ENCODE measurements at regions not wholly inside any gene's neighbourhood (a gene's known extent, or its start where the extent isn't known, plus 50 kb on each side); places are given as distances from the start of the nearest gene placed in this dataset.
"Not testable (repeated sequence)": the region's sequence is repeated elsewhere in the genome, so short reads cannot be mapped to it uniquely, and the experiment has no call there.

DNA sequence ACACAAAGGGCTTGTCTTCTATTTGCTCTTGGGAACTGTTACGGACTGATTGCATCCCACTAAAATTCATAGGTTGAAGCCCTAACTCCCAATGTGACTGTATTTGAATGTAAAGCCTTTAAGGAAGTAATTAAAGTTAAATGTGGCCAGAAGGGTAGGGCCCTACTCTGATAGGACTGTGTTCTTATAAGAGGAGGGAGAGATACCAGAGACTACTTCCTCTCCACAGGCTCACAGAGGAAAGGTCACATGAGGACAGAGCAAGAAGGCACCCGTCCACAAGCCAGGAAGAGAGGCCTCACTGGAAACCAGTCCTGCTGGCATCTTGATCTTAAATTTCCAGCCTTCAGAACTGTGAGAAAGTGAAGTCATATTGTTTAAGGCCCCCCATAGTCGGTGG, 211.9 kb downstream of the CDH26 start:
- Mint-ChIP-seq H3K27ac (no peak overlapping the region), H3K4me3 (no peak overlapping the region), H3K27me3 (no peaks in the 10 kb centered on the region)

DNA sequence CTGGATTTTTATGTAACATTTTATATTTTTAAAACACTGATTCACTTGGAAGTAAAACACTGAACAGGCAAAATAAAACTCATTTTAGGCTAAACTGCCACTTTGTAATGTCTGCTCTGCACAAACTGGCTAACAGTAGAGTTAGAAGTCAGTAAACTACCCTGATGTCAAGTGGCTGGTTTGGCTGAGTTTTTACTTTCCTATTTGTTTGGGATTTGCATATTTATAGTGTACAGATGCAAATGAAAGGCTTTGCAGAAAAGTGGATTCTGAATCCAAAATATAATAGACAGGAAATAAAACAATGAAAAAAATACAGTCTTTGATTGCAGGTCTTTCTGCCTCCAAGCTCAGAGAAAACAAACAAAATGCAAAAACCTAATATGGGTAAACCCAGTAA, 213.1 kb downstream of the CDH26 start:
- DNase-seq, result no peak
- Mint-ChIP-seq H3K9me3 (no peaks in the 10 kb centered on the region), H3K27ac (no peak overlapping the region), H3K4me1 (no peaks in the 10 kb centered on the region), H3K36me3 (ENCODE audit: low read depth) (no peaks in the 10 kb centered on the region), H3K27me3 (peaks cover 1% of the 10 kb centered on the region), H3K4me3 (no peak overlapping the region)
- ChIA-PET POLR2A (no interaction called here), CTCF (no interaction called here)

More for the DNA sequence above, 211.9 kb downstream of the CDH26 start:
- ChIA-PET POLR2A (no interaction called here), CTCF (no interaction called here)
- Mint-ChIP-seq H3K4me1 (no peaks in the 10 kb centered on the region), H3K9me3 (no peaks in the 10 kb centered on the region), H3K36me3 (ENCODE audit: low read depth) (no peaks in the 10 kb centered on the region)
- no peak for DNase-seq

DNA sequence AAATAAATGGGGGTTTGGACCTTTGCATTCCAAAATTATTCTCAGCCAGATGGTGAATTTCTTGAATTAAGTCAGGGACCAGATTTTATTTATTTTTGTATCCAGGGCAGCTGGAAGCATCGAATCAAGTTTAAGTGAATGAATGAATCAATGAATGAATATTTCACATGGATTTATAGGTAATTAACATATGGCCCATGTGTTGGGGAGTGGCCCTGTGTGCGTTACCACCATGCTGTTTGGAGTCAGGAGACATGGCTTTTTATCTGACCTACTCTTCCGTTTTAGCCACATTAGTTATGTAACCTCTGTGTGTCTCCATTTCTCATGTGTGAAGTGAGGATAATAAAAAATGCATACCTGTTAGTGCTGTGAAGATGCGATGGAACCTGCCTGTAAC, 213.5 kb downstream of the CDH26 start:
- H3K27me3 Mint-ChIP-seq, result peaks cover 4% of the 10 kb centered on the region
- H3K9me3 Mint-ChIP-seq, result no peaks in the 10 kb centered on the region
- no peak overlapping the region for H3K27ac Mint-ChIP-seq
- no peak overlapping the region for H3K4me3 Mint-ChIP-seq
- CTCF ChIA-PET, result no interaction called here
- DNase-seq, result no peak
- no peaks in the 10 kb centered on the region for H3K4me1 Mint-ChIP-seq
- POLR2A ChIA-PET, result no interaction called here
- H3K36me3 Mint-ChIP-seq (ENCODE audit: low read depth), result no peaks in the 10 kb centered on the region

DNA sequence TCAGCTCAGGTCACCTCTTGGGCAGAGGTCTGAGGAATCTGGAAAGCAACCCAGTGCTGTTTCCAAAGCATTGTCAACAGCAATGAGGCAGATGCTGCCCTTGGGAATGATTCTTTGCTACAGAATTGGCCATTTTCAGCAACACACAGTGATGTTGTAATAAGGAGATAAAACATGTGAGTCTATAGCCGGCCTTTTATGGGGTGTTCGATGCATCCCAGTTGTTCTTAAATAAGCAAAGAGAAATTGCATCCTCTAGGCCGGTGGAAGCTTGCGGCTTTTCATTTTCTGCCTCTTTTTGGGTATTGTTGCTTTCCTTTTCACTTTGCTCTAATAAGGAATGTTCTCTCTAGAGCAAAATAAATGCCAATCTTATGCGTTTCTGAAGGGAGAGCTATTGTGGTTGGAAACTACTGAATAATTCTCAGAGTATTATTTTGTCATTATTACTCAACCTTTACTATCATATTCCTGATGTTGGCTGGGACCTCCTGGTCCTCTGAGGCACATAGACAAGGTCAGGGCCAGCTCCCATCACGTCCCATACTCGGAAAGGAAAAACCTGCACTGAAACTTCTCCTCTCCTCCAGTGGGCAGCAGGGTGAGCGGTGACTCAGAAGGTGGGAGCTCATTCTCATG, 214.2 kb downstream of the CDH26 start:
- no peak for DNase-seq
- no peaks in the 10 kb centered on the region for H3K9me3 Mint-ChIP-seq
- H3K4me1 Mint-ChIP-seq, result no peaks in the 10 kb centered on the region
- ChIA-PET POLR2A (no interaction called here), CTCF (no interaction called here)
- no peaks in the 10 kb centered on the region for H3K36me3 Mint-ChIP-seq (ENCODE audit: low read depth)
- H3K27me3 Mint-ChIP-seq, result peaks cover 4% of the 10 kb centered on the region
- no peak overlapping the region for H3K4me3 Mint-ChIP-seq
- H3K27ac Mint-ChIP-seq, result no peak overlapping the region

DNA sequence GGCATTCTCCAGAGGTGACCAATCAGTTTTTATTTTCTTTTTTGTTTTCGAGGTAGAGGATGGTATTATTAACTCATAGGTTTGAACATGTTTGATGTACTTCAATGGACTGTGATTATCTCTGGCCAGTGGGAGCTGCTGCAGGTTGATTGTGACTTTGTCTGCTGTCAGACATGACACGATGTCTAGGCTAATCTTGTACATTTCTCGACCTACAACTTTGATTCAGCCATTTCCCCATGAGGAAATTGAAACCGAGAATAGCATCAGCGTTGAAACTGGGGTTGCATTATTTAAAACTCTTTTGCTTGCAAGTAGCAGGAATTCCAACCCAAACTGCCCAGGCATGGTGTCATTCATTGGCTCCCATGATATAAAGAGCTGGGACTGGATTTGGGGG, 218.9 kb downstream of the CDH26 start:
- H3K36me3 Mint-ChIP-seq (ENCODE audit: low read depth), result no peaks in the 10 kb centered on the region
- ChIA-PET CTCF (no interaction called here), POLR2A (no interaction called here)
- no peak overlapping the region for H3K27ac Mint-ChIP-seq
- DNase-seq, result no peak
- H3K4me1 Mint-ChIP-seq, result no peaks in the 10 kb centered on the region
- H3K27me3 Mint-ChIP-seq, result peaks cover 4% of the 10 kb centered on the region
- H3K4me3 Mint-ChIP-seq, result no peak overlapping the region
- H3K9me3 Mint-ChIP-seq, result no peaks in the 10 kb centered on the region

DNA sequence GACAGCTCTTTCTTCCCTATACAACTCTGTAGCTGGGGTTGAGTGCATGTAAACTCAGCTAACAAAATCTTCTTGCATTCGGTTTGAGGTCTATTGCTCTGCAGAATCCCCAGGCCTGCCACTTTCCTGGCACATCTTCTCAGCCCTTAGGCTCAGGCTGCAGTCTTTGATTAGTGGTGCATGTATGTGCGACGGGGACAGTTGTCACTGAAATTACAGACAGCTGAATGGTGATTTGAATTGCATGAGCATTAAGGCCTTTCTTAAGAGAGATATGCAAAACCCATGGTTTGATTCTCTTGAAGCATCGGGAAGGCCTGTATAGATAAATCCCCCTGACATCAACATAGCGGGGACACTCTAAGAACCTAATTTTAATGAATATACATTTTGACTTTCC, 222.8 kb downstream of the CDH26 start:
- peaks cover 4% of the 10 kb centered on the region for H3K27me3 Mint-ChIP-seq
- no peaks in the 10 kb centered on the region for H3K4me1 Mint-ChIP-seq
- ChIA-PET CTCF (no interaction called here), POLR2A (no interaction called here)
- H3K27ac Mint-ChIP-seq, result no peak overlapping the region
- DNase-seq, result no peak
- H3K4me3 Mint-ChIP-seq, result no peak overlapping the region
- no peaks in the 10 kb centered on the region for H3K9me3 Mint-ChIP-seq
- no peaks in the 10 kb centered on the region for H3K36me3 Mint-ChIP-seq (ENCODE audit: low read depth)

DNA sequence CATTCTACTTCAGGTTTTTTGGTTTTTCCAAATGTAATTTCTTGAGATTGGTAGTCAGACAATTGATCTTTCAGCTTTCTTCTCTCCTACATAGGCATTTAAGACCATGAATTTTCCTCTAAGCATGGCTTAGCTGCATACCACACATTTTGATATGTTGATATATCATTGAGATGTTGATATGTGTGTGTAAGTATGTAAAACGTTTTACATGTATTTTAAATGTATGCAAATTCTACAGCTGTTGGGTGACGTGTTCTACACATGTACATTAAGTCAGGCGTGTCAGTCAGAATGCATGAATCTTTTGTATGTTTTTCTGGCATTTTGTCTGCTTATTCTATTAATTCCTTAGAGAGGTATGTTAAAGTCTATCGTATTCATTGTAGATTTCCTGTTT, 228.2 kb downstream of the CDH26 start:
- H3K4me1 Mint-ChIP-seq, result no peaks in the 10 kb centered on the region
- H3K36me3 Mint-ChIP-seq (ENCODE audit: low read depth), result no peaks in the 10 kb centered on the region
- H3K27ac Mint-ChIP-seq, result no peak overlapping the region
- H3K4me3 Mint-ChIP-seq, result no peak overlapping the region
- H3K9me3 Mint-ChIP-seq, result no peaks in the 10 kb centered on the region
- ChIA-PET CTCF (no interaction called here), POLR2A (no interaction called here)
- no peak for DNase-seq
- H3K27me3 Mint-ChIP-seq, result no peaks in the 10 kb centered on the region

DNA sequence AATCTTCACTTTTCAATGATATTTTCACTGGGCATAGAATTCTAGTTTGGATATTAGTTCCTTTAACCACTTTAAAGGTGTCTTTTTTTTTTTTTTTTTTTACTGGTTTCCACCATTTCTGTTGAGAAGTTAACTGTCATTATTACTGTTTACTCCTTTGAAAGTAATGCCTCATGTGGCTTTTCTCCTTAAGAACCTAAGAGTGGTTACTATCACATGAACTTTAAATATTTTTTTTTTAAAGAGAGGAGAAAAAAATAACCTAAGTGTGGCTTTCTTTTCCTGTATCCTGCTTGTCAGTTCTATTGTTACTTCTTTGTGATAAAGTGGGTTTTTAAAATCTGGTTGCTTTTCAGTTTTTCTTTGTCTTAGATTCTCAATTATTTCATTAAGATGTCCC, 229.5 kb downstream of the CDH26 start:
- Mint-ChIP-seq H3K27ac (no peak overlapping the region), H3K27me3 (no peaks in the 10 kb centered on the region), H3K9me3 (no peaks in the 10 kb centered on the region), H3K36me3 (ENCODE audit: low read depth) (no peaks in the 10 kb centered on the region), H3K4me1 (no peaks in the 10 kb centered on the region), H3K4me3 (no peak overlapping the region)
- POLR2A ChIA-PET, result no interaction called here
- CTCF ChIA-PET, result no interaction called here
- no peak for DNase-seq

DNA sequence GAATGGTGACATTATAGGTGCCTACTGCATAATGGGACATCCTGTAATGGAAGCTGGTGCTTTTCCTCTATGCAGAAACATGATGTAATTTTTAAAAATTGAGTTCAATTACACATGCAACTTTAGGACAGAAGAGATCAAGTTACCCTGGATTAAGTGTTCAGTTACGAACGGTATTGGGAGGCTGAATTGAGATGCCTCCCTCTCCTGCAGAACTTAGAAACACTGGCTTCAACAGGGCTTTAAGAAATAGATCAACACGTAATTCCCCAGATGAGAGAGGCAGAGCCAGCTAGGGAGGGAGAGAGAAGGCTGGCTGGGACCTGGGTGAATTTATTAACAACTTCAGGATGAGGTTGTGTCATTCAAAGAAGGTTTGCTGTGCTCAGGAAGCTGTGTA, 232.8 kb downstream of the CDH26 start:
- Mint-ChIP-seq H3K36me3 (ENCODE audit: low read depth) (no peaks in the 10 kb centered on the region), H3K4me1 (no peaks in the 10 kb centered on the region), H3K9me3 (no peaks in the 10 kb centered on the region), H3K4me3 (no peak overlapping the region), H3K27me3 (no peaks in the 10 kb centered on the region), H3K27ac (no peak overlapping the region)
- ChIA-PET CTCF (no interaction called here), POLR2A (no interaction called here)
- DNase-seq, result no peak

DNA sequence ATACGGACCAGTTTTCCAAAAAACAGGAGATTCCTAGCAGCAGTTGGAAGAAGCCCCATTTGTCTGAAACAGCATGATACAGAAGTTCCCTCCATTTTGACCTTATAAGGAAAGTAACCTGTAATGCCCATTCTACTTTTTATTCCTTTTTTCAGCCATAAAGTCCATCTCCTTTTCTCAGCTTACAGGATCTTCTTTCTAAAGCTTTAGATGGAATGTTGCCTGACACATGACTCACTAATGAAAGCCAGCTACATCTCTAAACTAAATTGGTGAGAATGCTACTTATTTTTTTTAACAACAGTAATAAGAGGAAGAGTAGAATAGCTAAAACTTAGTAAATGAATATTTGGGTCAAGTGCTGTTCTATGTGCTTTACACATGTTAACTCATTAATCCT, 234.1 kb downstream of the CDH26 start:
- no peaks in the 10 kb centered on the region for H3K36me3 Mint-ChIP-seq (ENCODE audit: low read depth)
- no peak overlapping the region for H3K27ac Mint-ChIP-seq
- no peaks in the 10 kb centered on the region for H3K4me1 Mint-ChIP-seq
- DNase-seq, result no peak
- ChIA-PET POLR2A (no interaction called here), CTCF (interaction anchor here (1.1 kb wide), 1 partner anchor 14 kb away, joined by 4 read pairs; no protein-coding TSS in a partner anchor)
- H3K9me3 Mint-ChIP-seq, result no peaks in the 10 kb centered on the region
- no peak overlapping the region for H3K4me3 Mint-ChIP-seq
- H3K27me3 Mint-ChIP-seq, result no peaks in the 10 kb centered on the region

DNA sequence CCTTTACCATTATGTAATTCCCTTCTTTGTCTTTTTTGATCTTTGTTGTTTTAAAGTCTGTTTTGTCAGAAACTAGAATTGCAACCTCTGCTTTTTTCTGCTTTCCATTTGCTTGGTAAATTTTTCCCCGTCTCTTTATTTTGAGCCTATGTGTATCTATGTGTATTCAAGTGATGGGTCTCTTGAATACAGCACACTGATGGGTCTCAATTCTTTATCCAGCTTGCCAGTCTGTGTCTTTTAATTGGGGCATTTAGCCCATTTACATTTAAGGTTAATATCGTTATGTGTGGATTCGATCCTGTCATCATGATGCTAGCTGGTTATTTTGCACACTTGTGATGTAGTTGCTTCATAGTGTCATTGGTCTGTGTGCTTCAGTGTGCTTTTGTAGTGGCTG, 240.9 kb downstream of the CDH26 start:
- CTCF ChIA-PET; H3K36me3 Mint-ChIP-seq (ENCODE audit: low read depth); POLR2A ChIA-PET; H3K4me3 Mint-ChIP-seq; H3K27me3 Mint-ChIP-seq; H3K9me3 Mint-ChIP-seq; DNase-seq; H3K4me1 Mint-ChIP-seq: not testable (repeated sequence)
- peak overlapping the region; percentile 14 for H3K27ac Mint-ChIP-seq

DNA sequence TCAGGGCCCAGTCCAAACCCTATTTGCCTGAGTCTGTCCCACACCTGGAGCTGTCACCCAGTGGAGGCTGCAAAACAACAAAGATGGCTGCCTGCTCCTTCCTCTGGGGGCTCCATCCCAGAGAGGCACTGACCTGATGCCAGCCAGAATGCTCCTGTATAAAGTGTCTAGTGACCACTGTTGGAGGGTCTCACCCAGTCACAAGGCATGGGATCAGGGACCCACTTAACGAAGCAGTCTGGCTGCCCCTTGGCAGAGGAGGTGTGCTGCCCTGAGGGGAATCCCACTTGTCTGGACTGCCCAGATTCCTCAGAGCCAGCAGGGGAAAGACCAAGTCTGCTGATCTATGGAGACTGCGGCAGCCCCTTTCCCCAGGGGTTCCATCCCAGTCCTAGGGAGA, 241.6 kb downstream of the CDH26 start:
- Mint-ChIP-seq H3K36me3 (ENCODE audit: low read depth) (no peaks in the 10 kb centered on the region), H3K27me3 (peaks cover 2% of the 10 kb centered on the region), H3K27ac (no peak overlapping the region), H3K9me3 (no peaks in the 10 kb centered on the region), H3K4me1 (peaks cover 6% of the 10 kb centered on the region), H3K4me3 (no peak overlapping the region)
- ChIA-PET CTCF (interaction anchor here (0.6 kb wide), 1 partner anchor 251 kb away, joined by 5 read pairs; no protein-coding TSS in a partner anchor), POLR2A (no interaction called here)
- no peak for DNase-seq

DNA sequence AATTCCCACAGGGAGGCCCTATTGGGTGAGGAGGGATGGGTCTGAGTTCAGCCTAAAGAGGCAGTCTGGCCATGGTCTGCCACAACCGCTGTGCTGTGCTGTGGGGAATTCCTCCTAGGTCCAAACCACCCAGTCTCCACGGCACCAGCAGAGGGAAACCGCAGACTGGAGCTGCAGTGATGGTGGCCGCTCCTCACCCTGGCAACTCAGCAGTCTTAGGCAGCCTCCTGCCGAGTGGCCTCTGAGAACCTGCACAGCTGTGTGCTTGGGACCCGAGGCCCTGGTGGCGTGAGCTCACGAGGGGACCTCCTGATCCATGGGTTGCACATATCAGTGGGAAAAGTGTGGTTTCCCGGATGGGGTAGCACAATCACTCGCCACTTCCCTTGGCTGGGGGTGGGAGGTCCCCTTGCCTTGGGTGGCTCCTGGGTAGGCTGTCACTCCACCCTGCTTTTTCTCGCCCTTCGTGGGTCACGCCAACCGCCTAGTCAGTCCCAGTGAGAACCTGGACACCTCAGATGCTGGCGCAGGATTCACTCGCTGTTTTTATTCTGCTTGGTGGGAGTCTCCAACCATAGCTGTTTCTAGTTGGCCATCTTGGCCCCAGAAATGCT, 242.2 kb downstream of the CDH26 start:
- no peak overlapping the region for H3K27ac Mint-ChIP-seq
- H3K4me3 Mint-ChIP-seq, result no peak overlapping the region
- H3K36me3 Mint-ChIP-seq (ENCODE audit: low read depth), result no peaks in the 10 kb centered on the region
- H3K9me3 Mint-ChIP-seq, result no peaks in the 10 kb centered on the region
- POLR2A ChIA-PET, result no interaction called here
- CTCF ChIA-PET, result interaction anchor here (0.6 to 1.2 kb wide), 2 partner anchors 14 to 252 kb away, joined by 3 to 5 read pairs; no protein-coding TSS in a partner anchor
- DNase-seq, result no peak
- peaks cover 2% of the 10 kb centered on the region for H3K27me3 Mint-ChIP-seq
- peaks cover 6% of the 10 kb centered on the region for H3K4me1 Mint-ChIP-seq

DNA sequence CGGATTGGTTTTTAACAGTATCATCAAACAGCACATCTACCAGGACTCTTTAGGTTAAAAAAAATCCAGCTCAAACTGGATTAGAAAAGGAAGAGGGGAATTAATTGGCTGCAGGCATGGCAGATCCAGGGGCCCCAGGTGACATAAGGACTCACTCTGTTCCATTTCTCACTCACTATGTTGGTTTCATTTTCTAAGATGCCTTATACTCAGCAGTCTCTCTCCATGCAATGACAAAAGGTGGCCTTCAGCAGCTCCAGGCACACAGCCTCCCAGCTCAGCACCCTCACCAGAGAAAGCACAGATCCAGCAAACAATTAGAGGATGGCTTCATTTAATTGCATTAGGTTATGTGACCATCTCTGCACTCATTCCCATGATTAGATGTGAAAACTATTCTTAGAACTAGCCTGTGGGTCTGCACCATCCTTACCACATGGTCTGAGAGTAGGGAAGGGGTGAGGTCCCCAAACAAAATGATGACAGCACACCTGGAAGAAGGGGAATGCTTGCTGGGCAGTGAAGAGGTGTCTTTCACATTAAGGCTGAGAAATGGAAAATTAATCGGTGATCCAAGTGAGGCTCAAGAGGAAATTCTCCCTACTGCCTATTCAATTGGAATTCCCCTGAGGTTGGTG, 243.1 kb downstream of the CDH26 start:
- DNase-seq, result no peak

More for the DNA sequence above, 243.1 kb downstream of the CDH26 start:
- Mint-ChIP-seq H3K4me1 (peaks cover 6% of the 10 kb centered on the region), H3K36me3 (ENCODE audit: low read depth) (no peaks in the 10 kb centered on the region), H3K4me3 (no peak overlapping the region), H3K9me3 (no peaks in the 10 kb centered on the region), H3K27ac (no peak overlapping the region), H3K27me3 (peaks cover 2% of the 10 kb centered on the region)
- CTCF ChIA-PET, result interaction anchor here (1.2 kb wide), 1 partner anchor 13 kb away, joined by 3 read pairs; no protein-coding TSS in a partner anchor
- POLR2A ChIA-PET, result no interaction called here

Data from activated CD4-positive, alpha-beta T cell treated with anti-CD3 and anti-CD28 coated beads, Interleukin-2, amount 10 ng/mL, durations not matched to agents 7 days and 5 days (primary cell).